WI38 (cell line): ENCODE measurements at regions not wholly inside any gene's neighbourhood (a gene's known extent, or its start where the extent isn't known, plus 50 kb on each side); places are given as distances from the start of the nearest gene placed in this dataset.
"Not testable (repeated sequence)": the region's sequence is repeated elsewhere in the genome, so short reads cannot be mapped to it uniquely, and the experiment has no call there.

Experiments
- H3K4me3 ChIP-seq: 2 replicates; pipeline ENCODE4 v1.5.1; 2011; ENCODE audit warnings: low read depth, mild to moderate bottlenecking, control low read depth, low read length
- CTCF ChIP-seq: IDR thresholded peaks from 2 replicates; pipeline ENCODE4 v1.5.1; 2012; ENCODE audit warnings: low read depth, mild to moderate bottlenecking, control low read depth, low read length

DNA sequence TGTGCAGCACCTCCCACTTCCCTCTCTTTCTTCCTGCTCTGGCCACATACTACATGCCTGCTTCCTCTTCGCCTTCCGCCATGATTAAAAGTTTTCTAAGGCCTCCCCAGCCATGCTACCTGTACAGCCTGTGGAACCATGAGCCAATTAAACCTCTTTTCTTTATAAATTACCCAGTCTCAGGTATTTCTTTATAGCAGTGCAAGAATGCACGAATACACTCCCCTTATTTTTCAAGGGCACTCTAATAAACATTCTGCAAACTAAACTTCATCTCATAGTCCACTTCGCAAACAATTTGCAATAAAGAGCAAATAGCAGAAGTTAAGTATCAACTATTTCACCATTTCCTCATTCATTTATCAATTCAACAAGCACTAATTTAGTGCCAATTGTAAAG lies 351.3 kb downstream of the PID1 start:
- TF ChIP-seq CTCF: no peak
- H3K4me3 ChIP-seq: no peak overlapping the region

DNA sequence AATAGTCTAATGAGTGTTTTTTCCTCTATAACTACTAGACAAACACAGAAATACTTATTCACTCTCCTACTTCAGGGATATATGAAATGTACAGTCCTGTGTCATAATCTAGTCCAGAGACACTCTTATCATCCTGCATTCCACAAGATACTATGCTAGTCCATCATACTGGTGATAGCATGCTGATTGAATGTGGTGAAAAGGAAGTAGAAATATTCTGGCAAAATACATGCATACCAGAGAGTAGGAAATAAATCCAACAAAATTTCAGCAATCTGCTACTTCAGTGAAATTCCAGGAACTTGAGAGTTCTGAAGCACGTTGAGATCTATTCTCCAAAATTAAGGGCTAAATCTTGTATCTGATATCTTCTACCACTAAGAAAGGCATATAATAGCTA lies 353.9 kb downstream of the PID1 start:
- no peak for TF ChIP-seq CTCF

GRCh38 chr2:228916416-228917090 lies 354.5 kb downstream of the PID1 start:
- H3K4me3 ChIP-seq: no peak overlapping the region
- no peak for TF ChIP-seq CTCF

More for the DNA sequence above, 353.9 kb downstream of the PID1 start:
- H3K4me3 ChIP-seq: no peak overlapping the region

GRCh38 chr2:228913176-228913575 lies 357.9 kb downstream of the PID1 start:
- H3K4me3 ChIP-seq: no peak overlapping the region
- no peak for TF ChIP-seq CTCF

DNA sequence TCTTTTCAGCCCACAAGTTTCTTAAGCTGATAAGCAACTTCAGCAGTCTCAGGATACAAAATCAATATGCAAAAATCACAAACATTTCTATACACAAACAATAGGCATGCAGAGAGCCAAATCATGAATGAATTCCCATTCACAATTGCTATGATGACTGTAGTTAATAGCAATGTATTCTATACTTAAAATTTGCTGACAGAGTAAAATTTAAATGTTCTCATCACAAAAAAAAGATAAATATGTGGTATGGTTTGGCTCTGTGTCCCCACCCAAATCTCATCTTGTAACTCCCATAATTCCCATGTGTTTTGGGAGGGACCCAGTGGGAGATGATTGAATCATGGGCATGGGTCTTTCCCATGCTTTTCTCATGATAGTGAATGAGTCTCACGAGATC lies 360.2 kb downstream of the PID1 start:
- H3K4me3 ChIP-seq: not testable (repeated sequence)

GRCh38 chr2:228902176-228902575 lies 368.9 kb downstream of the PID1 start:
- TF ChIP-seq CTCF: no peak
- no peak overlapping the region for H3K4me3 ChIP-seq

GRCh38 chr2:228901531-228901930 lies 369.6 kb downstream of the PID1 start:
- no peak for TF ChIP-seq CTCF
- no peak overlapping the region for H3K4me3 ChIP-seq

GRCh38 chr2:228878138-228878537 lies 392.9 kb downstream of the PID1 start:
- no peak for TF ChIP-seq CTCF
- H3K4me3 ChIP-seq: no peak overlapping the region
